Chondrocyte (in vitro differentiated cells): ENCODE measurements at regions not wholly inside any gene's neighbourhood (a gene's known extent, or its start where the extent isn't known, plus 50 kb on each side); places are given as distances from the start of the nearest gene placed in this dataset.

ENCODE experiments used
- DNase-seq: peaks from one replicate; pipeline ENCODE4 v3.0.0; 2021; ENCODE audit warnings: mixed read lengths, low spot score
- H3K27ac Mint-ChIP-seq: one replicate; pipeline ENCODE4 v1.8.0; 2021; ENCODE audit warnings: mild to moderate bottlenecking, moderate library complexity, mixed read lengths; ENCODE audit not compliant: unreplicated experiment
- H3K27me3 Mint-ChIP-seq: 2 replicates; pipeline ENCODE4 v1.8.0; 2021; ENCODE audit warnings: low read depth, mixed read lengths
- H3K36me3 Mint-ChIP-seq: 2 replicates; pipeline ENCODE4 v1.8.0; 2021; ENCODE audit warnings: low read depth, mixed read lengths
- H3K4me1 Mint-ChIP-seq: 2 replicates; pipeline ENCODE4 v1.8.0; 2021; ENCODE audit warnings: low read depth, mild to moderate bottlenecking, mixed read lengths
- H3K4me3 Mint-ChIP-seq: one replicate; pipeline ENCODE4 v1.8.0; 2021; ENCODE audit warnings: mild to moderate bottlenecking, moderate library complexity, mixed read lengths; ENCODE audit not compliant: unreplicated experiment
- H3K9me3 Mint-ChIP-seq: 2 replicates; pipeline ENCODE4 v1.8.0; 2021; ENCODE audit warnings: low read depth, mixed read lengths
- CTCF ChIP-seq: fragments of 200-600 bp; sonication (generic); IDR thresholded peaks from 2 replicates; pipeline ENCODE4 v1.5.0; 2021; ENCODE audit warnings: antibody characterized with exemption, mild to moderate bottlenecking, moderate library complexity

DNA sequence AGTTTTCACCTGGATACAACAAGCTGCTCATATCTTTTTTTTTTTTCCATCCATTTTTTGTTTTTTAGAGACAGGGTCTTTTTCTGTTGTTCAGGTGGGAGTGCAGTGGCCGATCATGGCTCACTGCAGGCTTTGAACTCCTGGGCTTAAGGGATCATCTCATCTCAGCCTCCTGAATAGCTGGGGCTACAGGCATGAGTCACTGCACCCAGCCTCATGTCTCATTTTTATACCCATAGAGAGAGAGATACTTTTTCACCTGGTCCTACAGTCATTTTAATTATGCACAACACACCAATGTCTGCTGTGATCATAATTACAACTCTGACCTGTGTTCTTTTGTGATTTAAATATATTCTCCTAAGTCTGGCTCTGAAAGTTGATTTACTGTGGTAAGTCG, 84.4 kb downstream of the KIF4B start:
- no peak for DNase-seq
- peaks cover 17% of the 10 kb centered on the region for H3K27me3 Mint-ChIP-seq
- no peak overlapping the region for H3K4me3 Mint-ChIP-seq
- H3K36me3 Mint-ChIP-seq = no peaks in the 10 kb centered on the region
- no peaks in the 10 kb centered on the region for H3K4me1 Mint-ChIP-seq
- no peak overlapping the region for H3K27ac Mint-ChIP-seq
- no peak for TF ChIP-seq CTCF
- H3K9me3 Mint-ChIP-seq = peaks cover 4% of the 10 kb centered on the region

DNA sequence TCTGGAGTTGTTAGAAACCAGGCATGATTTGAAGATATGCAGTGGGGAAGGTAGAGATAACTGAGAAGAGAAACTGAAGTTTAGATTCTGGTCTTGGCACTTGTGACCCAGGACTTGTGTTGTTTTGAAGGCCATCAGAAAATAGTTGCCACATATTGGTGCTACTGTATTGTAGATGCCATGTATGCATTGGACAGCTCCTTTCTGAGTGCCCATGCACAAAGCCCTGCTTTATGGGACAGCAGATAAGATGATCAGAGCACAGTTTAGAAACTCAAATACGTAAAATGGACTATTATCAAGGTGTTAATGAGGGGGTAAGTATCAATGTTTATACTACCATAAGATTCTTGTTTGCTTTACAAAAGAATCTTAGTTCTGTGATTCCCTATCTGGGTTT, 84.9 kb downstream of the KIF4B start:
- DNase-seq = no peak
- Mint-ChIP-seq H3K9me3 (peaks cover 4% of the 10 kb centered on the region), H3K27ac (no peak overlapping the region), H3K27me3 (peaks cover 17% of the 10 kb centered on the region), H3K4me1 (no peaks in the 10 kb centered on the region), H3K4me3 (no peak overlapping the region), H3K36me3 (no peaks in the 10 kb centered on the region)
- TF ChIP-seq CTCF = no peak

GRCh38 chr5:155101697-155102096, 88.1 kb downstream of the KIF4B start:
- H3K27me3 Mint-ChIP-seq = peaks cover 23% of the 10 kb centered on the region
- TF ChIP-seq CTCF = no peak
- H3K36me3 Mint-ChIP-seq = no peaks in the 10 kb centered on the region
- no peak for DNase-seq
- no peak overlapping the region for H3K4me3 Mint-ChIP-seq
- H3K4me1 Mint-ChIP-seq = no peaks in the 10 kb centered on the region
- H3K9me3 Mint-ChIP-seq = no peaks in the 10 kb centered on the region
- no peak overlapping the region for H3K27ac Mint-ChIP-seq

DNA sequence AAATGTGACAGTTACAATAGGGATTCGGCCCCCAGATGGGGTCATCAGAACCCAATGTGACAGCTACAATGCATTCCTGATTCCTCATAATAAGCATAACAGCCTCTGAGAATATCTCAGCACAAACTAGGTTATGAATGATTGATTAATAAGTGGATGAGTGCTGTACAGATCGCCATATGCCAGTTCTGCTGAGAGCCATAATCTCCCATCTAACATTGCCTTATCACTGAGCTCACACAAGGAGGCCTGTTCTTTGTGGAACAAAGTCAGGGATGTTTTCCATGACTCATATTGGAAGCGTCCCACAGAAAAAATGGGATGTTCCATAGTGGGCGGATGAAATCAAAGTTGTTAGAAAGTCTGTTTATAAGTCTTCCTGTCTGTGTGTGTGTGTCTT, 89.6 kb downstream of the KIF4B start:
- Mint-ChIP-seq H3K36me3 (no peaks in the 10 kb centered on the region), H3K27ac (no peak overlapping the region), H3K4me1 (no peaks in the 10 kb centered on the region), H3K4me3 (no peak overlapping the region), H3K9me3 (no peaks in the 10 kb centered on the region), H3K27me3 (peaks cover 24% of the 10 kb centered on the region)
- DNase-seq = no peak
- TF ChIP-seq CTCF = no peak

- H3K9me3 Mint-ChIP-seq = no peaks in the 10 kb centered on the region
- no peak overlapping the region for H3K4me3 Mint-ChIP-seq
- DNase-seq = no peak
- peaks cover 24% of the 10 kb centered on the region for H3K27me3 Mint-ChIP-seq
- H3K4me1 Mint-ChIP-seq = no peaks in the 10 kb centered on the region
- H3K27ac Mint-ChIP-seq = no peak overlapping the region
- TF ChIP-seq CTCF = no peak
- H3K36me3 Mint-ChIP-seq = no peaks in the 10 kb centered on the region
Observed at GRCh38 chr5:155104441-155104840, 90.9 kb downstream of the KIF4B start.
